AG04450 (cell line): ENCODE measurements at regions not wholly inside any gene's neighbourhood (a gene's known extent, or its start where the extent isn't known, plus 50 kb on each side); places are given as distances from the start of the nearest gene placed in this dataset.

Experiments
- CTCF ChIA-PET: fragments of 300-600, 350-600 bp; formaldehyde crosslinking; extraction: SDS; loops from one replicate; lab custom pipeline; 2022; ENCODE audit warnings: antibody characterized with exemption, inconsistent platforms; lab: Charles Lee
- POLR2A ChIA-PET: fragments of 350-600 bp; formaldehyde crosslinking; extraction: SDS; loops from one replicate; lab custom pipeline; 2021; ENCODE audit warnings: antibody characterized with exemption, inconsistent platforms; lab: Yijun Ruan, JAX
- DNase-seq: peaks from one replicate; pipeline ENCODE4 v3.0.0-alpha.2; 2011; ENCODE audit warnings: low read depth, low spot score
- H3K27ac ChIP-seq: one replicate; pipeline ENCODE4 v1.5.1; 2012; ENCODE audit warnings: low read depth, low read length, control low read depth
- H3K27me3 ChIP-seq: one replicate; pipeline ENCODE4 v1.6.0; 2012; ENCODE audit warnings: low read length; ENCODE audit not compliant: control insufficient read depth, insufficient read depth
- H3K4me3 ChIP-seq: 2 replicates; pipeline ENCODE4 v1.5.1; 2011; ENCODE audit warnings: mild to moderate bottlenecking, low read depth, low read length, control low read depth
- H3K9me3 ChIP-seq: 2 replicates; pipeline ENCODE4 v1.5.1; 2012; ENCODE audit warnings: low read length; ENCODE audit not compliant: control insufficient read depth, insufficient read depth
- CTCF ChIP-seq: IDR thresholded peaks from 2 replicates; pipeline ENCODE4 v1.5.1; 2011; ENCODE audit warnings: low read depth, low read length, control low read depth, inconsistent platforms

GRCh38 chr10:33706191-33706590, 371.7 kb upstream of the NRP1 start:
- TF ChIP-seq CTCF = no peak
- H3K27ac ChIP-seq = no peak overlapping the region
- CTCF ChIA-PET = no interaction called here
- peak; percentile 18 for DNase-seq
- no peaks in the 10 kb centered on the region for H3K27me3 ChIP-seq
- POLR2A ChIA-PET = no interaction called here
- no peak overlapping the region for H3K4me3 ChIP-seq
- H3K9me3 ChIP-seq = no peaks in the 10 kb centered on the region

GRCh38 chr10:33704214-33704830, 369.9 kb upstream of the NRP1 start:
- ChIA-PET POLR2A (no interaction called here), CTCF (no interaction called here)
- Histone ChIP-seq H3K4me3 (no peak overlapping the region), H3K9me3 (no peaks in the 10 kb centered on the region), H3K27me3 (no peaks in the 10 kb centered on the region), H3K27ac (no peak overlapping the region)
- no peak for TF ChIP-seq CTCF
- DNase-seq = no peak

GRCh38 chr10:33703501-33704213, 369.2 kb upstream of the NRP1 start:
- no peak for DNase-seq
- H3K9me3 ChIP-seq = no peaks in the 10 kb centered on the region
- ChIA-PET CTCF (no interaction called here), POLR2A (no interaction called here)
- no peak overlapping the region for H3K27ac ChIP-seq
- TF ChIP-seq CTCF = no peak
- H3K4me3 ChIP-seq = no peak overlapping the region
- H3K27me3 ChIP-seq = no peaks in the 10 kb centered on the region

GRCh38 chr10:33698033-33698432, 363.6 kb upstream of the NRP1 start:
- DNase-seq = no peak
- Histone ChIP-seq H3K4me3 (no peak overlapping the region), H3K27me3 (no peaks in the 10 kb centered on the region), H3K27ac (no peak overlapping the region), H3K9me3 (no peaks in the 10 kb centered on the region)
- ChIA-PET POLR2A (no interaction called here), CTCF (interaction anchor here (0.6 kb wide), 1 partner anchor 749 kb away, joined by 5 read pairs; no protein-coding TSS in a partner anchor)
- TF ChIP-seq CTCF = no peak

GRCh38 chr10:33697016-33697415, 362.5 kb upstream of the NRP1 start:
- ChIA-PET CTCF (no interaction called here), POLR2A (no interaction called here)
- H3K4me3 ChIP-seq = no peak overlapping the region
- no peaks in the 10 kb centered on the region for H3K27me3 ChIP-seq
- DNase-seq = no peak
- no peak for TF ChIP-seq CTCF
- H3K27ac ChIP-seq = no peak overlapping the region
- H3K9me3 ChIP-seq = no peaks in the 10 kb centered on the region
